HG03097 (cell line): ENCODE measurements at regions not wholly inside any gene's neighbourhood (a gene's known extent, or its start where the extent isn't known, plus 50 kb on each side); places are given as distances from the start of the nearest gene placed in this dataset.

Experiments used
- ATAC-seq: cut with Tn5 transposase; IDR thresholded peaks from one replicate; pipeline ENCODE4 v1.9.1; 2021; ENCODE audit not compliant: unreplicated experiment, low FRiP score

DNA sequence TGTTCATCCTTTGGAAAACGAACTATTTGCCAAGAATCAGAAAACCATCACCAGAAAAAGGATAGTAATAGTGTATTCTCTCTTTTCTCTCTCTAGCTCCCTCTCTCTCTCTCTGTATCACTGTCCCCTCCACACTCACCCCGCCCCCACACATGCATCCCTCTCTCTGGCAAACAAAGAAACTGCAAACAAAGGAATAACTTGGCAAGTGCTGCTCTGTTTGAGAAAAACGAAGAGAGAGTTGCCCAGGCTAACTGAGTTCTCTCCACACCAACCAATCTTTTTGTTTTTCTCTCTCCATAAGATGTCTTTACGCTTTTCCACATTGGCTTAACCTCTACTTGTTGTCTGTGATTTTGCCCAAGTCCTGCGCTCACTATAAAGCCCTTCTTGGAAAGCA is 316.2 kb downstream of the EPHA4 start:
- ATAC-seq, result no peak

DNA sequence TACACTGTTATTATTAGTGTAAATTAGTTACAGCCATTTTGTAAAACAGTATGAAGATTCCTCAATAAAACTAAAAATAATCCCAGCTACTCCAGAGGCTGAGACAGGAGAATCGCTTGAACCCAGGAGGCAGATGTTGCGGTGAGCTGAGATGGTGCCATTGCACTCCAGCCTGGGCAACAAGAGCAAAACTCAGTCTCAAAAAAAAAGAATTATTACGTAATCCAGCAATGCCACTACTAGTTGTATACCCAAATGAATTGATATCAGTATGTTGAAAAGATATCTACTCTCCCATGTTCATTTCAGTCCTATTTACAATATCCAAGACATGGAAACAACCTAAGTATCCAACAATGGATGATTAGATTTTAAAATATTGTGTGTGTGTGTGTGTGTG is 313.6 kb downstream of the EPHA4 start:
- no peak for ATAC-seq

GRCh38 chr2:221262651-221263050 is 309.5 kb downstream of the EPHA4 start:
- ATAC-seq, result no peak

DNA sequence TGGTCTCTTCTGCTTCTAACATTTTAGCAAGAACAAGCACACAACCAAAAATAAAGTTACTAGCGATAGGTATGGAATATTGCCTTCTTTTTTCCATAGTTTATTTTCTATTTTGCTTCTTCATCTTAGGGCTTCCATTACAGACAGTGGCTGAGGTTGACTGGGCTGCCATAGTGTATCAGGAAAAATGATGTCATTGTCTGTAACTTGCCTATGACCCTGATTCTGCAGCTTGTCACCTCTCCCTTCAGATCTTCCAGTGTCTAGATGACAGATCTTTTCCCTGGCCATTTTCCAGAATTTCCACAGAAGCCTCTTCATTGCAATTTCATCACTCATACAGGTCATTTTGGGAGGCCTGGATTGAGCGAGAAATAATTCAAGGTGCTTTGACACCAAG is 308.5 kb downstream of the EPHA4 start:
- ATAC-seq, result no peak

GRCh38 chr2:221264318-221264717 is 307.8 kb downstream of the EPHA4 start:
- ATAC-seq, result no peak

DNA sequence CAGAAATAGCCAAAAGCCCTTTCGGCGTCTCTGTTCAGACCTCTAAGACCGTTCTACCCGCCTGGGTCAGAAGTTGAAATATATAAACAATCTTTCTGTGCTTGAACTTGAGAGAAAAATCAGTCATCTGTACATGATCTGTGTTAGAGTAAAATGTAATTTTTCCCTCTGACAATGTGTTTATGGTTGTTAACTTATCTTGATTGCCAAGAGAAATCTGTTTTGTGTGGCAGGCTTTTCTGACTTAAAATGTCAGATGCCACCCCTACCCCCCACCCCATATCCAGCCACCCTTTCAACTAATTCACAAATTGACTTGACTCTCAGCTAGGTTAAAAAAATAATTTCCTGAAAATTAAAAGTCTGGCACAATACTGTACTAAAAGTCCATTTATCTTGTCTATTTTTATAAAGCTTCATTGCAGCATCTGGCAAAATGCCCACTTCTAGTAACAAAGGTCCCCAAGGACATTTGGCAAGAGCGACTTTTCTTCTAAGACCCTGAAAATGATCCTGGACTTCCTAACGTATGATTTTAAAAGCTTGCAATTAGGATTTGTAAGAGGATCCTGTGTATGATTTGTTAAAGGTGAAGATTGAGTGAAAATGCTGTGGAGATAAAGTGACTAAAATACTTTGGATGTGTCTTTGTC is 304.2 kb downstream of the EPHA4 start:
- no peak for ATAC-seq

DNA sequence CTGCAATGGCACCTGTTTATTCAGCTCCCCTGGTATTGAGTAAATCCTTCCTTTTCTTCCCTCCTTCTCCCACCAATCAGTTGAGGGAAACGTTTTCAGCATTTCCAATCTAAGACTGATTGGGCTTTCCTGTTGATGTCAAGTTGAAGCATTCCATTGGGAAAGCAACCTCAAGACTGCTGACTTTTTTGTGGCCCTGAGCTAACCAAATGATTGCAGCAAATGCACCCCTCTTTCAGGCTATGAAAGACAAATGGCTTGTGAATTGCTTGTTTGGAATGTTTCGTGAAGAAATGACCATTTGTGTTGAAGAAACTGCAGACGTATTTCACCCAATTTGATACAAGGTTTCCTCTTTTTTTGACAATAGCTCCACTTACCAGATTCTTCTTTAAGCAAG is 303.5 kb downstream of the EPHA4 start:
- ATAC-seq, result no peak

GRCh38 chr2:221270806-221271205 is 301.3 kb downstream of the EPHA4 start:
- no peak for ATAC-seq

- no peak for ATAC-seq
These were observed 299.4 kb downstream of the EPHA4 start for GRCh38 chr2:221272729-221273128.

DNA sequence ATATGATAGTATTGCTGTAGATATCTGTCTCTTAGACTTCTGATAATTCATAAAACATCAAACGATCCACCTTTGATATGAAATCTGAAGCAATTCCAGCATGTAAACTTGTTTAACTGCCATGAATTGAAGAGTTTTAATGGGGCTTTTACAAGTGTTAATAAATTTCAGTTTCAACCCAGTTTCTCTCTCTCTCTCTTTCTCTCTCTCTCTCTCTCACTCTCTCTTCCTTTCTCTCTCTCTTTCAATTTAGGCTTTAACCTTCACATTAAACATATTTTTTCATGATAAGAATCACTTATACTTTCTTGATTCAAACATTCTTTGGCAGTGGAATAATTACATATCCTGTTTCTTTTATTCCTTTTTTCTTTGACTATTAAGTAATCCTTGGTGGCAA is 296.1 kb downstream of the EPHA4 start:
- no peak for ATAC-seq

GRCh38 chr2:221276601-221277000 is 295.5 kb downstream of the EPHA4 start:
- ATAC-seq, result no peak

DNA sequence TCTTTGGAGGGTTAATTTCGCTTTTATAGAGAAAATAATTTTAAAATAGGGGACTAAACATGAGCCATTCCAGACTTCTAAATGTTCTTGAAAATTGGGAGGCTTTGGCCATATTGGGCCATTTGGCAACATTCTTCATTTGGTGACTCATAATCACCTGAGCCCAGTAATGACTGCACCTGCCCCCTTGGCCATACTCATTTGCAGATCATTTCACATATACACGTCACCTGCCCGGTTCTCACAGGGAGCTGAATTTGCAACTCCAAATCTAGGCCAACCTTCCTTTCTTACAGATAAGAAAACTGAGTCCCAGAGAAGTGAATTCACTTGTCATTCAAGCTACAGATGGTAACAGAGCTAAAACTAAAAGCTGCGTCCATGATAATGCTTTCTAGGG is 289.7 kb downstream of the EPHA4 start:
- ATAC-seq, result no peak

- no peak for ATAC-seq
These were observed 288.1 kb downstream of the EPHA4 start for GRCh38 chr2:221283896-221284545.

- no peak for ATAC-seq
These were observed 287.0 kb downstream of the EPHA4 start for GRCh38 chr2:221285148-221285547.

- no peak for ATAC-seq
These were observed 285.7 kb downstream of the EPHA4 start for GRCh38 chr2:221286406-221286805.

DNA sequence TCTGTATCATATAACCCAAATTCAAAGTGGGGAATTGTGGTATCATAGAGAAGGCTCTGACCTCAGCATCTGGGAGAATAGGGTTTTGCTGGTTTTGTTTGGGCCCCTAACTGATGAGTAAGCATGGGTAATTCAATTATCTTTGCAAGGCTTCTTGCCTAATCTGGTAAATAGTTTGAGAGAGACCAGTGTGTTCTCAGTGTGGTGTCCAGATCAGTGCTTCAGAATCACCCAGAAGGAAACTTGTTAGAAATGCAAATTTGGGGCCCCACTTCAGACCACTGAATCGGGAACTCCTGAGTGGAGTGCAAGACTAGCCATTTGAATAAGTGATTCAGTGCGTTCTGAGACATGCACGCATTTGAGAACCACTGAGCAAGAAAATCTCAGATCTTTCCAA is 282.7 kb downstream of the EPHA4 start:
- no peak for ATAC-seq

GRCh38 chr2:221289846-221290245 is 282.3 kb downstream of the EPHA4 start:
- no peak for ATAC-seq

DNA sequence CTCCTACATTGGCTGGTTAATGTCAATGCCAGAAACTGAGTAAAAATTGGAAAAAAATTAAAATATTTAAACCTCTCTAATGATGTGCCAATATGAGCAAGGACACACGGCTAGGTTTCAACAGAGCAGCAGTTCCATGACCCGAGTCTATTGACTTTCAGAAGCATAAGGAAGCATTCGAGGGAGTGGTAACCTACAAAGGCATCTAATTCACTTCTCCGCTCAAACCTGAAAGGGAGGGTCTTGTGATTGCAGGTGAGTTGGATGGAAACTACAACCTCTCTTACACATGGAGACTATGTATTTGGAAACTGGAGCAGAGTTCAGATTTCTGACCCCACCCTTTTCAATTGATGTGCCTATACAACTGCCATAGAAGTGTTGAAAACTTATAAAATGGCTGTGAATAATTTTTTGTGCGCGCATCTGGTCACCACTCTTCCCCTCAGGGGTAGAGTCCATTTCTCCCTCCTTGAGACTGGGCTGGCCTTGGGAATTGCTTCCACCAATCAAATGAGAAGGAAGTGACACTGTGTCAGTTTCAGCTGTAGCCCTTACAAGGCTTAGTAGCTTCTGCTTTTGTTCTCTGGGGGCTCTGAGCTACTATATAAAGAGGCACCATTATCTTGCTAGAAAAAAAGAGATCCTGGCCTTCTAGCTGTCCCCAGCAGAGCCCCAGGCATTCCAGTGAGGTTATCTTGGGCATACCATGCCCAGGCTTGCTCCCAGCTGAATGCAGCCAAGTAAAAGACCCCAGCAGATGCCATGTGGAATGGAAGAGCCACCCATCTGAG is 278.0 kb downstream of the EPHA4 start:
- ATAC-seq, result no peak

- ATAC-seq, result no peak
These were observed 267.2 kb downstream of the EPHA4 start for GRCh38 chr2:221304916-221305315.

- no peak for ATAC-seq
These were observed 263.5 kb downstream of the EPHA4 start for GRCh38 chr2:221308507-221309066.

DNA sequence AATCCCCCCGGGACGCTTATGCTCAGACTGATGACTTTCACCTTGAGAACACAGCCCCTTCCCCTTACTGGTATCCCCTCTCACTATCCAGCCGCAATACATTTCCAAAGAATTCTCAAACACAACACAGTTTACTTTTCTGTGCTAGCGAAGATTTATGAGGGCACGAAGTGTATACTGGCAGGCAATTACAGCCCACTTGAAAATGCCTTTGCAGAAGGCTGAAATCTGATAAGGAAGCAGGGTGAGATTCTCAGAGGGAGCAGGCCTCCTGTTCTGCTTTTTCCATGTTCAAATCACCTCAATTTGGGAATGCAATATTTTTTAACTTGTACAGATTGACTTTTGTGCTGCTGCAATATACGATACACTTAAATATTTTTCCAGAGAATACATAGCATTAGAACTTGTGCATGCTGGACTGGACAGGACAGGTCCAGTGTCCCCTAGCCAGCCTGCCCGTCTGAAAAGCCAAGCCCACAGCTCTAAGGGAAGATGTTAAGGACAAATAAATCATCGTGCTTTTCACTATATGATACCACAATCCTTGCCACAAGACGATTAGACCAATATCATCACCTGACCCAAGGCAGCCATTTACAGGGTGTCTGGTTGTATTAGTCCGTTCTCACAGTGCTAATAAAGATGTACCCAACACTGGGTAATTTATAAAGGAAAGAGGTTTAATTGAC is 262.1 kb downstream of the EPHA4 start:
- ATAC-seq, result no peak
